NCI-H345 (cell line): ENCODE measurements at regions not wholly inside any gene's neighbourhood (a gene's known extent, or its start where the extent isn't known, plus 50 kb on each side); places are given as distances from the start of the nearest gene placed in this dataset.

Source experiments
- DNase-seq: peaks from one replicate; lab custom pipeline; 2025; lab: John Stamatoyannopoulos, UW

- no peak for DNase-seq
Observed at GRCh38 chr4:181618038-181618618, 625.1 kb upstream of the TENM3 start.

DNA sequence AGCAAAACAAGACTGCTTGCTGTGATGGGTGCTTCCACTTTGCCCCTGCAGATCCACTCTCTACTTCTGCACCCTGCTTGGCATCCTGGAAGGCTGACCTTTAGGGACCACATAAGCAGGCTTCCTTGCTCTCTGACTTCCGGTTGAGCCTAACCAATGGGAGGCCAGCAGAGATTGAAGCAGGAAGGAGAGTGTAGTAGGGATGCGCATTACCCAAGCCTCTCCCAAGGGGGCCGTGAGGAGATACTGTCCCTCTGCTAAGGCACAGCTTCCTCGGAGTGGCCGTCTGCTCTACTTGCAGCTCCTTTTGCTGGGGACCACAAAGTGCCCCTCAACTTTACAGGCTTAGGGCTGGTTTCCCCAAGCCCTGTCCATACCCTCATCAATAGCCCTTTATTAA is 624.3 kb upstream of the TENM3 start:
- DNase-seq = no peak

- no peak for DNase-seq
Observed at GRCh38 chr4:181619651-181620050, 623.6 kb upstream of the TENM3 start.

- DNase-seq = no peak
Observed at GRCh38 chr4:181637186-181638105, 605.8 kb upstream of the TENM3 start.

DNA sequence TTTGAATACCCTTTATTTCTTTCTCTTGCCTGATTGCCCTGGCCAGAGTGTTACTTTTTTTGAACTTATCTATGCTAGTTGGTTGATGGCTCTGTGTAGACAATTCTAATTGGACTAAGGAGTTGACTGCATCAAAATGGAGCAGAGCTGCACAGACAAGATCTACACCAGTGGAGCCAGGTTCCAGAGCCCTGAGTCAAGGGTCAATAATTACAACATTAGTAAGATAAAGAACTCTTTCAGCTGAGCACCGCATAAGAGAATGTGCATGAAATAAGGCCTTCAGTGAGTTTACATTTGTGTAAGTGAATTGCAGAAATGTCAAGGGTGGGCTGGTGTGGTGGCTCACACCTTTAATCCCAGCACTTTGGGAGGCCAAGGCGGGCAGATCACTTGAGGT is 599.7 kb upstream of the TENM3 start:
- no peak for DNase-seq

DNA sequence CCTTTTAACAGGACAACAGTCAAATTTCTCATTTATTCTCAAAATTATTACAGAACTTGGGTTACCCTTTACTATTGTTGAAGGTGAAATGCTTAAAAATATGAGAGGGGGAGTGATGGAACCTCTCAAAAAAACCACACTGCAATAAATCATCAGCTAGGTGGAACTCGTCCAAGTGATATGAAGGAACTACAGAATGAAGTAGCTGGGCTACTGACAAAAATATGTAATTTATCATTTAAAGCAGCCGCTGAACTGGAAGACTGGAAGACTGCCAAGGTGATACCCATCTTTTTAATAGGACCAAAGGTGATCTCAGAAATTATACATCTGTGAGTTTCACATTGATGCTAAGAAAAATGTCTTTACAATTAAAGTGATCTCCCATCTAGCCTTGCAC is 597.7 kb upstream of the TENM3 start:
- no peak for DNase-seq

- no peak for DNase-seq
Observed at GRCh38 chr4:181646864-181647263, 596.3 kb upstream of the TENM3 start.

DNA sequence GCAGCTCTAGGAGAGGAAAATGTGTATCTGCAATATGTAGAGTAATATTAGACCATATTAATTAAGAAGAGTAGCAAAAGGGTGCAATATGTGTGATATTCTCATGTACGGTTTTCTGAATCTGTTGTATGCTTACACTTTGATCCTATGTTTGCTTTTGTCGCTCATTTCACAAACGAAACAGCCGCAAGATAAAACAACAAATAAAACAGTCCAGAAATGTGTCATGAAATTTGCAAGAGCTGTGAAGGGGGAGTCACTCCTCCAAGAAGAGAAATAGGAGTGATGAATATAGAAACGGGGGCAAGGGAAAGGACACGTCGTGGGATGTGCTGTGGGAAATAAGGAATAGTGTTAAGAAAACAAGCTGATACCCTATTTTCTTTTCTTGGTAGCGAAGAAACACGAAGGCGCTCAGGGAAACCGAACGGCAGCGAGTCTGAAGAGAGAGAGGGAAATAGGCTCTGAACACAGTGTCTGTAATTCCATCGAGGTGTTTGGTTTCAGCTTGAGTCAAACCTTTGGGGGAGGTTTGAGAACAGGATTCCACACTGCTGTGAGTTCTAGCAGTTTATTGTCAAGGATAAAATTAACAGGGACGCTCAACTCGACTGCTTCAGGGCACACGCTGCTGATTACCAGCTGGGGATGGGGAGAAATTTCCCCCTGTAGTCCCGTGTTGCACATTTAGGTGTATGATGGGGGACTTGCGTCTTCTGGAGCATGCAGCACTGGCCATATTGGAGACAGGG is 595.6 kb upstream of the TENM3 start:
- DNase-seq = no peak

DNA sequence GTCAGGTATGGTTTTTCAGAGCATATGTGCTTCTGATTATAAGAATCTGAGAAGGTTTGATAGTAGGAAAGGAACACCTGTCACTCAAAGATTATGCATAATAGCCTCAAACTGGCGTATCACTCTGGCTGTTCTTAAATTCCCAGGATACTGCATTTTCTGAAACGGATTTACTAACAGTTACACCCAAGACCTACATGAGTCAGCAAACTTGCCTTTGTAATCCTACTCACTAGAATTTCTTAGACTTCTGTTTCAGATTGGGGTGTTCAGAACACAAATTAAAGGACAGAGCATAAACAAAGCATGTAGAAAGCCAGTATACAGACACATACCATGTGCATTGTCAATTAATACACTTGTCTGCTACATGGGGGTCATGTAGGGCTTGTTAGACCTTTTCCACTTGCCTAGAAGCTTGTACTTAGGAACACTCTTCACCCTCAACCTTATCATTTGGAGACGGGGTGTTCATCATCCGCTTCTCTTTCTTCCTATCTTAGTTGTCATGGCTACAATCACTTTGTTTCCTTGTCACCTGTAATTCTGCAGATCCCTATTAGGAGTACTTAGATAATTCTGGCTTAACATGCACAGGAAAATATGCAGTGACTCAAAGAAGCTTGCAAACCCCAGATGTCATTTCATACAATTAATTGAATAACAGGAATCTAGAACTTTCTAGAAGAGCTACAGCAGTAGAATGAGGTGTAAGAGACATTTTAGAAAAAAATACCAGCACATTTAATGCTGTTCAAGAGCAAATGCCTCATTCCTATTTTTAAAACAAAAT is 593.0 kb upstream of the TENM3 start:
- DNase-seq = no peak

DNA sequence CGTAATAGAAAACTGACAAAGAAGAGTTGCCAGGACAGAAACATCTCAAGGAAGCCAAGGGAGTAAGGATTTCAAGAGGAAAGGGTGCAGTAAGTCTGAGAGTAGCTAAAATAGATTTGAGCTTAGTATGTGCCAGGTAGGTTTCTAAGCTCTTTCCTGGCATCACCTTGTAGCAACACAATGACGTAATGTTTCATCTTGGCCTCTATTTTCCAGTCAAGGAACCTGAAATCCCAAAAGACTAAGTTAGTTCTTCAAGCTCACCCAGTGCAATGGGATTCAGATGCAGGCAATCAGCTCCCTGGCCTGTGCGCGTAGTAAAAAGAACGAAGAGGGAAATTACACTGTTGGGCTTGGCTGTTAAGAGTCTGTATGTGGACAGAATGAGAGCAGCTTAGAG is 586.5 kb upstream of the TENM3 start:
- no peak for DNase-seq

DNA sequence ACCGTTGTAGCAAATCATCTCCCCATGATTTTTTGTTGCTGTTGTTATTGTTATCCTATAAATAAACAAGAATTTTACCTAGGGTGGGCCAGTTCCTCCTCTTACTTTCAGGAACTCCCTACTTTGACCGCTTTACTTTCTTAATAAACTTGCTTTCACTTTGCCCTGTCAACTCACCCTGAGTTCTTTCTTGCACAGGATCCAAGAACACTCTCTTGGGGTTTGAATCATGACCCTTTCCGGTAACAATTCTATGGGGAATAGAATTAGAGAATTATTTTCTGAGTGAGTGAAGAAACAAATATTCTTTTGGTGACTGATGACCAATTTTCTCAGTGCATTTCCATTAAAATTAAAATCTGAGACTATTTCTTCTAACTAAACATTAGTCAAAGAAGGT is 584.0 kb upstream of the TENM3 start:
- no peak for DNase-seq

DNA sequence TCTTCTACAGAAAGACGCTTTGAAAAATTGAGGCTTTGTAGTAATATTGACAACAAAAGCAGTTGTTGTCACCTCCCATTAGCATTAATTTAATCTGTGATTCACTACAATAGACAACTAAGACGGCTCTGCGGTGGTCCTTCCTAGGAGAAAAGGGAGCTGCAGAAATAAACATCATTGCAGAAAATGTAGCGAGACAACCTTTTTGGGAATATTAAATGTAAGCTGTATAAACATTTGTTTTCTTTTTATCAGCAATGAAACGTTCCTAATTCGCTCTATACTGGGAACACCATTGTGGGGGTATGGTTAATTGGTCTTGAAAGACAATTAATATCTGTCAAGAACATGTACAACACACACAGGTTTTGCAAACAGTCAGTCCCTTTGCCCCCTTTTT is 583.3 kb upstream of the TENM3 start:
- no peak for DNase-seq

DNA sequence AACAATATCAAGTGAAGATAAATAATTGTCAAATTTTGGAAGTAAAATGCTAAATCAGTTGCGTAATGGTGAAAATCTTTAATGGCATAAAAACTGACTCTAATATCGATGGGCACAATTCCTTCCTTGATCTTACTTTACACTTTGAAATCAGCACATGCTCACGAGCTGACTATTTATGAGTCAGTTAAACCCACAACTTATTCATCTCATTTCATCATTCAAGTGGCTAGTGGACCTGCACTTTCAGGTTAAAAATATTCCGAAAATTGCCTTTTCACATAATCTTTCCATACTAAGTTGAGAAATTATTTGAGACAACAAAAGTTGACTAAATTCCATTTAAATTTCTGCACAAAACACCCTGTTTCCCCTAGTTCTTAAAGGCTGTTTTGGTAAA is 582.1 kb upstream of the TENM3 start:
- DNase-seq = no peak

- no peak for DNase-seq
Observed at GRCh38 chr4:181661923-181662322, 581.3 kb upstream of the TENM3 start.

- no peak for DNase-seq
Observed at GRCh38 chr4:181662383-181662782, 580.8 kb upstream of the TENM3 start.

DNA sequence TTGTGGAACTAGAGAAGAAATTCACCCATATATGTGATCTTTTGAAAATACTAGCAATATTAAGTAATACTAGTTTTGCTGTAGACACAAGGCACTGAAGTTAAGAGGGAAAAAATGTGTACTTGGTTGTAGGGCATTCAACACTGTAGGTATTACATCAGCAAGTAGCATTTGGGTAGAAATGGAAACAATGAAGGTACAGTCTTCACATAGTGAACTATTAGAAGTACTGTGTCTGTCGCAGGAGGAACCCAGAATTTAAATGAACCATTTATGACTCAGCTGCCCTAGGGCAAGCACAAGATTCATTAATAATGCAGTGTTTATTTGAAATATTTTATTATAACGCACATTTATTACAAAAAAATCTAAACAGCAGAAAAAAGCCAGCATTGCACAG is 572.7 kb upstream of the TENM3 start:
- DNase-seq = no peak

DNA sequence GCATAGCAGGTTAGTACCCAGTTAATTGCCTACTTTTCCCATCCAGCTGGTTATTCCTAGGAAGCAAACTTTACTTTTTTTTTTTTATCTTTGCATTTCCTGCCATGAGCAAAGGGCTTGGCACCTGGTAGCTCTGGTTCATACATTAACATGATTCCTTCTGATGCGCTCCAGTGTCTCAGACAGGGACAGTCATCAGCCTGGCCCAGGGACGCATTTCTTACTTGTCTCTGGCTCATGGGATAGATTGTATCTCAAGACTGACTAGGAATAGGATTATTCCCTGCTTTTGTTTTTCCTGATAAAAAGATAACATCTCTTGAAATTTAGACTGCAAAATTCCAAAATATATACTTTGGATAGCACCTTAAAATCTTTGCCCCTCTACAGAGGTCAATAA is 571.5 kb upstream of the TENM3 start:
- no peak for DNase-seq

GRCh38 chr4:181672751-181673150 is 570.5 kb upstream of the TENM3 start:
- DNase-seq = no peak

GRCh38 chr4:181674315-181674875 is 568.8 kb upstream of the TENM3 start:
- DNase-seq = no peak

- no peak for DNase-seq
Observed at GRCh38 chr4:181676546-181676945, 566.7 kb upstream of the TENM3 start.

- no peak for DNase-seq
Observed at GRCh38 chr4:181677201-181677600, 566.0 kb upstream of the TENM3 start.

- DNase-seq = no peak
Observed at GRCh38 chr4:181677621-181678020, 565.6 kb upstream of the TENM3 start.
